ENCODE measurements at regions not wholly inside any gene's neighbourhood (a gene's known extent, or its start where the extent isn't known, plus 50 kb on each side); places are given as distances from the start of the nearest gene placed in this dataset.
A peak's percentile ranks its signal among the peaks of the same experiment; 100 is the strongest.

GRCh38 chr10:128865436-128866195, 601.4 kb upstream of the MGMT start:
- DNase-seq (ENCODE audit: low read depth in 2 of 2), result no peak
- H3K4me3 ChIP-seq (replicated peaks in 1 of 2; ENCODE audit: low read depth in 2 of 2, low read length in 2 of 2), result no peak overlapping the region
- no peak for TF ChIP-seq CTCF (IDR thresholded peaks at IDR 0.05; ENCODE audit: low read depth, low read length)

- no peak for TF ChIP-seq CTCF (IDR thresholded peaks at IDR 0.05; ENCODE audit: low read depth, low read length)
- no peak for DNase-seq (ENCODE audit: low read depth in 2 of 2)
- H3K4me3 ChIP-seq (replicated peaks in 1 of 2; ENCODE audit: low read depth in 2 of 2, low read length in 2 of 2), result no peak overlapping the region
Observed at GRCh38 chr10:128866551-128866950, 600.5 kb upstream of the MGMT start.

GRCh38 chr10:128867210-128867609, 599.8 kb upstream of the MGMT start:
- no peak for TF ChIP-seq CTCF (IDR thresholded peaks at IDR 0.05; ENCODE audit: low read depth, low read length)
- H3K4me3 ChIP-seq (replicated peaks in 1 of 2; ENCODE audit: low read depth in 2 of 2, low read length in 2 of 2), result no peak overlapping the region
- no peak for DNase-seq (ENCODE audit: low read depth in 2 of 2)

- no peak overlapping the region for H3K4me3 ChIP-seq (replicated peaks in 1 of 2; ENCODE audit: low read depth in 2 of 2, low read length in 2 of 2)
- no peak for TF ChIP-seq CTCF (IDR thresholded peaks at IDR 0.05; ENCODE audit: low read depth, low read length)
- DNase-seq (ENCODE audit: low read depth in 2 of 2), result no peak
Observed at GRCh38 chr10:128867819-128868218, 599.2 kb upstream of the MGMT start.

GRCh38 chr10:128868481-128868880, 598.6 kb upstream of the MGMT start:
- no peak for TF ChIP-seq CTCF (IDR thresholded peaks at IDR 0.05; ENCODE audit: low read depth, low read length)
- no peak for DNase-seq (ENCODE audit: low read depth in 2 of 2)
- no peak overlapping the region for H3K4me3 ChIP-seq (replicated peaks in 1 of 2; ENCODE audit: low read depth in 2 of 2, low read length in 2 of 2)

- DNase-seq (ENCODE audit: low read depth in 2 of 2), result peak in 1 of 2 donors; percentile 50
- no peak for TF ChIP-seq CTCF (IDR thresholded peaks at IDR 0.05; ENCODE audit: low read depth, low read length)
- H3K4me3 ChIP-seq (replicated peaks in 1 of 2; ENCODE audit: low read depth in 2 of 2, low read length in 2 of 2), result no peak overlapping the region
Observed at GRCh38 chr10:128869101-128869749, 597.8 kb upstream of the MGMT start.
